GM18870 (cell line): ENCODE measurements at regions not wholly inside any gene's neighbourhood (a gene's known extent, or its start where the extent isn't known, plus 50 kb on each side); places are given as distances from the start of the nearest gene placed in this dataset.
"Not testable (repeated sequence)": the region's sequence is repeated elsewhere in the genome, so short reads cannot be mapped to it uniquely, and the experiment has no call there.

Source experiments
- ATAC-seq: cut with Tn5 transposase; IDR thresholded peaks from one replicate; pipeline ENCODE4 v1.9.1; 2021; ENCODE audit warnings: moderate library complexity; ENCODE audit not compliant: unreplicated experiment

GRCh38 chr16:16559179-16559740 lies 180.3 kb downstream of the NPIPA7 start:
- not testable (repeated sequence) for ATAC-seq

GRCh38 chr16:16561532-16561931 lies 182.6 kb downstream of the NPIPA7 start:
- not testable (repeated sequence) for ATAC-seq

GRCh38 chr16:16563962-16564361 lies 185.0 kb downstream of the NPIPA7 start:
- ATAC-seq = not testable (repeated sequence)

GRCh38 chr16:16565326-16565725 lies 186.4 kb downstream of the NPIPA7 start:
- not testable (repeated sequence) for ATAC-seq

GRCh38 chr16:16570055-16570454 lies 191.1 kb downstream of the NPIPA7 start:
- ATAC-seq = not testable (repeated sequence)

- not testable (repeated sequence) for ATAC-seq
Measured at GRCh38 chr16:16570874-16571273, 191.9 kb downstream of the NPIPA7 start.

GRCh38 chr16:16572130-16572774 lies 193.3 kb downstream of the NPIPA7 start:
- ATAC-seq = not testable (repeated sequence)

- ATAC-seq = not testable (repeated sequence)
Measured at GRCh38 chr16:16577062-16577461, 198.1 kb downstream of the NPIPA7 start.

- no peak for ATAC-seq
Measured at GRCh38 chr16:16578701-16579100, 199.8 kb downstream of the NPIPA7 start.

- not testable (repeated sequence) for ATAC-seq
Measured at GRCh38 chr16:16582916-16583315, 204.0 kb downstream of the NPIPA7 start.

- ATAC-seq = not testable (repeated sequence)
Measured at GRCh38 chr16:16586073-16586651, 207.2 kb downstream of the NPIPA7 start.

GRCh38 chr16:16586969-16587368 lies 208.0 kb downstream of the NPIPA7 start:
- ATAC-seq = not testable (repeated sequence)

- ATAC-seq = not testable (repeated sequence)
Measured at GRCh38 chr16:16588436-16588835, 209.5 kb downstream of the NPIPA7 start.

GRCh38 chr16:16590654-16591318 lies 211.8 kb downstream of the NPIPA7 start:
- ATAC-seq = peak; percentile 69

- ATAC-seq = peak; percentile 42
Measured at GRCh38 chr16:16593156-16593863, 214.4 kb downstream of the NPIPA7 start.

- not testable (repeated sequence) for ATAC-seq
Measured at GRCh38 chr16:16595029-16595718, 216.2 kb downstream of the NPIPA7 start.

GRCh38 chr16:16601239-16601638 lies 222.3 kb downstream of the NPIPA7 start:
- not testable (repeated sequence) for ATAC-seq

- not testable (repeated sequence) for ATAC-seq
Measured at GRCh38 chr16:16607401-16608082, 228.6 kb downstream of the NPIPA7 start.

- not testable (repeated sequence) for ATAC-seq
Measured at GRCh38 chr16:16609627-16610026, 230.7 kb downstream of the NPIPA7 start.
